Fibroblast of skin of scalp (primary cell): ENCODE measurements at regions not wholly inside any gene's neighbourhood (a gene's known extent, or its start where the extent isn't known, plus 50 kb on each side); places are given as distances from the start of the nearest gene placed in this dataset.
"Not testable (repeated sequence)": the region's sequence is repeated elsewhere in the genome, so short reads cannot be mapped to it uniquely, and the experiment has no call there.

ENCODE experiments used
- DNase-seq: peaks from one replicate; pipeline ENCODE4 v3.0.0-alpha.2; 2013

DNA sequence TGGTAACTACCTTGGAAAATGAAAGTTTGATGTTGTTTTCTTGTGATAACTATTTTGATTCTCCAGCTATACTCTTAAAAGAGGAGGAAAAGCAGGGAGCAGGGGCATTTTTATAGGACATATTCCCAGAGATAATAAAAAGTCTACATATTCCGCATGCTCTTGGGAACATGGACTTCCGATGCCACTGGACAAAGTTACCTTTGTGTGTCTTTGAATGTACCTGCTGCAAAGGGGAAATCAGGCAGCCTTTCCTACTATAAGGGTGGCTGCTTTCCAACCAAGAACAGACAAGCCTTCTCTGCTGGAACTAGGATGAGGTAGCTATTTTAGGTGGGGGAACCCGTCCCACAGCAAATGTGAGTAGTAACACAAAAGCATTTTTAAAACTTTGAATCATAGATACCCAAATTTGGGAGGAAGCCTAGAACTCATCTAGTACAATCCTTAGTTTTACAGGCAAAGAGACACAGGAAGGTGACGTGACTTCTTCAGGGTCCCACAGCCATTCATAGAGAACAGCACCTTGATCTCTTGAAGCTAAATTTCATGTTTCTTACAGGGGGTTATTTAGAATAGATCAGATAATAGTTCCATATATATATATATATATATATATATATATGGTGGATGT is 179.9 kb downstream of the FASLG start:
- DNase-seq, result no peak

DNA sequence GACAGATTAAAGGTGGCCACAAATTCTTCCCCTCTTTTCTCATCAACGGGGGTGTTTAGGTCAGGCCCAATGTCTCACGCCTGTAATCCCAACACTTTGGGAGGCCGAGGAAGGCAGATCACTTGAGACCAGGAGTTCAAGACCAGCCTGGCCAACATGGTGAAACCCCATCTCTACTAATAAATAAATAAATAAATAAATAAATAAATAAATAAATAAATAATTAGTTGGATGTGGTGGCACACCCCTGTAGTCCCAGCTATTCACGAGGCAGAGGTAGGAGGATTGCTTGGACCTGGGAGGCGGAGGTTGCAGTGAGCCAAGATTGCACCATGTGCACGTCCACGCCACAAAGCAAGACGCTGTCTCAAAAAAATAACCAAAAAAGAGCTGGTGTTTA is 180.7 kb downstream of the FASLG start:
- DNase-seq, result not testable (repeated sequence)

DNA sequence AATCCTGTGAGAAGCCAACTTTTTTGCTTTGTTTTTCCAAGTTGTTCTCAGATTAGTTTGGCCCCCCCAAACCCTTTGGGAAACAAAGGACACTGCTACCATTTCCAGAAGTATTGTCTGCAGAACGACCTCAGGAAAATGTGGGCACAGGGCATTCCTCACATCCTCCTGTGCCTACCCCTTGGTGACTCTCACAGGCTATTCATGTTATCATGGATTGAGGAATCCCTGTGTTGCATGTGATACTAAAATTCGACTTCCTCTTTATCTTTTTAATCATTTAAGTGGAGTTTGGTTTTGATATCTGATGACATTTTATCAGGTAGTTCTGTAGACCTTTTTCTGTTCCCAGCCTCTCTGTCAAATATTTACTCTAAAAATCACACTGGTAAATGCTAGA is 184.5 kb downstream of the FASLG start:
- no peak for DNase-seq

DNA sequence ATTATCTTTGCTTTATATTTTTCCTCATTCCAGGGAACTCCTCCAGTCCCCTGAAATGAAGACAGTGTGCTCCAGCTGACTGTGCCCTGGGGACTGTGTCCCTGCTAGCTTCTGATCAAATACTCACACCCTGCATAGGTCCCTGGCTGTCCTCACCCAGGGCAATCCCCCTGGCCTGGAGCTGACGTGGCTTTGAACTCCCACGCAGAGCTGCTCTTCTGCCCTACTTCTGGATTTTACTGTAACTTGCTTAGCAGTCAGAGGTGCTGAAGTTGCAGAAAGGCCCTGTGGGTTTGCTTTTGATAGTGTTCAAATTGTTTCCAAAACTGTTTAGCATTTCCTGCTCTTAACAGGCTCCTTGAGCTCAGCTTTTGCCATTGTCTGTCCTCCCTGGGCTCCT is 186.5 kb downstream of the FASLG start:
- no peak for DNase-seq

DNA sequence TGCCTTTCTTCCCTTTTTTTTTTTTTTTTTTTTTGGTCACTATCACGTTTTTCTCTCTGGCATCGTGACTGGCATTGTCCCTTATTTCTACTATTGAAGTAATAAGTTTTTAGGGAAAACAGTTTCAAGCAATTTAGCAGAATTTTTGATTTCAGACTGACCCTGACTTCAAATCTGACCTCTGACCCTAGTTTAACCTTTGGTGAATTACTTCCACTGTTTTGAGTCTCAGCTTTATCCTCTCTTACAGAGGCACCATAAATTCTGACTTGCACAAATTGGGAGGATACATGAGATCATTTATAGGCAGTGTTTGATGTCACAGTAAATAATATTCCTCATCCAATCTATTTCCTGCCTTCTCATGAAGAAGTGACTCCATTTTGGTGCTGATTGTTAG is 187.0 kb downstream of the FASLG start:
- no peak for DNase-seq

DNA sequence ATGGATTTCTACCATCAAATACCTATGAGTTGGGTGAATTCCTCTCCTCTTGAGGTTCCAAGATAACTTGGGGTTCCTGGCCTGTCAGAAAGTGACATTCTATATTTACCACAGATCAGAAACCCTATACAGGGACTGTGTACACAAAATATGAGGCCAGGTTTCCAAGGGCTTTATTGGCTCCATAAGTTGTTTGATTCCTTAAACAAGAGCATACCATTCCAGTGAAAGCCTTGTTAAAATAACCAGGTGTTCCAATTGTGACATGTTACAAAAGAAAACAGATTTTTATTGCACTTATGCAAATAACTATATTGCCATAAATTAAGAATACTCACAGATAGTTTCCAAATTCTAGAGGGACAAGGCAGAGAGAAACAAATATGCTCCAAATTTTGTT is 188.9 kb downstream of the FASLG start:
- DNase-seq, result not testable (repeated sequence)

DNA sequence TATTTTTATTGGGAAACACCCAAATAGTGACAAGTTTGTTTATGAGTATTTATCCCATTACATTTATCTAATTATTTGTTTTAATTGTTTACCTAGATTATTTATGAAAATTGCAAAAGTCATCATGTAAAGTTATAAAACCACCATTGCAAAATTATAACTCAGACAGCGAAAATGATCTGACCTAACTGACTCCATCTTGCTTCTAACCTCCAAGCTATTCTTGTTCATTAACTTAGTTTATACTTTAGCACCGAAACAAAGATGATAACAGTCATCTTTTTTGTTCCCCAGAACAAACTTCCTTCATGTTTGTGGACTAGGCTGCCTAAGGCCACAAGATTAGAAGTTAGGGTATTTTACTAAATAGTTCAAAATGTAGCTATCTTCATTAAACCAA is 190.8 kb downstream of the FASLG start:
- DNase-seq, result no peak

DNA sequence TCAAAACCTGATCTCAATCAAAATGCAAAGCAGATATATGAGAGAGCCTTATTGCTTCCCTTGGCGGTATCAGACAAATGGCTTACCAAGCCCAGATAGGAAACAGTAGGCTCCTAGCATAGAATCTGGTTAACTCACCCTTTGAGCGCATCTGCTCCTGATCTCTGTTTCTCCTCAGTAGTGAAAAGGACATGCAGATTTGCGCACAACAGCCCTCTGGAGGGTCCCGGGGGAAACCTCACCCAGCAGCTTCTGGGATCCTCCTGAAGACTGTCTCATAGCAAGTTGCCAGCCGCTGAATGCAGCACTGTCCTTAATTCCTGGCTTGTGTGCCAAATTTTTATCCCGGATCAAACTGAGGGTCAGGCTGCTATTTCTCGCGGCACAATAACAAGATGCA is 192.2 kb downstream of the FASLG start:
- DNase-seq, result peak; percentile 31

DNA sequence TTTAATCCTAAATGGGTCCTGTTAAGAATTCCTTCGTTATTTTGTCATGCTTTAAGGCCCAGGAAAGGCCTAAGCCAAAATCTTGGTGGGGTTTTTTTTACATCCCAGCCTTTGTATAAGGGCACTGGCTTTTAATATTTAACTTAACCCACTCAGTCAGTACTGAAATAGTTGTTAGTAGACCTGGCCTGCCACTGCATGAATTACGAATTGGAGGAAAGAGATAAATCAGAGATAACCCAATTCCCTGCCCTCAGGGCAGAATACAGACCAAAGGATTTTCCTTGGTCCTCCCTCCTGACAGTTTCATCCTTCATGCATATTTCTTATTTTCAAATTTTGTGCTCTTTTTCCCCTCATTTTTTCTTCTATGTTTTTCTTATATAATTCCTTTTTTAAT is 193.0 kb downstream of the FASLG start:
- no peak for DNase-seq

DNA sequence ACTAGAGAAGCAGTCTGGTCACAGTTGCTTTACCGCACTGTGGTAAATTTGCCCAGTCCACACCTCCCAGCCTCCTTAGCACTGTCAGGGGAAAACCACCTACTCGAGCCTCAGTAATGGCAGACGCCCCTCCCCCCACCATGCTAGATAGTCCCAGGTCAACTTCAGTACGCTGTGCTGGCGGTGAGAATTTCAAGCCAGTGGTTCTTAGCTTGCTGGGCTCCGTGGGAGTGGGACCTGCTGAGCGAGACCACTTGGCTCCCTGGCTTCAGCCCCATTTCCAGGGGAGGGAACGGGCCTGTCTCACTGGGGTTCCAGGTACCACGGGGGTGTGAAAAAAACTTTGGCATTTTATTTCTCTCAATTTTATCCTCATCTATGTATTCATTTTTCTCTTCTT is 194.8 kb downstream of the TNFSF18 start:
- not testable (repeated sequence) for DNase-seq

DNA sequence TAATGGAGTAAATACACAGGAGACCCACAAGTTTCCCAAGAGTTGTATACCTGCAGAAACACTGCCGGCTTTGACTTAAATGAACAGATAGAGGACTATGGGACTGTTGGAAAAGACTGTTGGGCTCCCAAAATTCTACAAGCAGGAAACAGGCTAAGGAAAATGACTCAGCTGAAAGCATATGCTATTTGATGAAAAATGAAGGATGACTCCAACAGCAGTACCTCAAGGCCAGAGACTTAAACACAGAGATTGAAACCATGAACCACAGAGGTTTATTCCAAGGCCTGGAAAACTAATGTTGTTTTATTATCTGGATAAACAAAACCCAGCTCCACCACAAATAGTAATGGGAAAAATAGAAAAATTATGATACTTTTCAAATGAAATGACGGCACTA is 187.7 kb downstream of the TNFSF18 start:
- DNase-seq, result no peak

DNA sequence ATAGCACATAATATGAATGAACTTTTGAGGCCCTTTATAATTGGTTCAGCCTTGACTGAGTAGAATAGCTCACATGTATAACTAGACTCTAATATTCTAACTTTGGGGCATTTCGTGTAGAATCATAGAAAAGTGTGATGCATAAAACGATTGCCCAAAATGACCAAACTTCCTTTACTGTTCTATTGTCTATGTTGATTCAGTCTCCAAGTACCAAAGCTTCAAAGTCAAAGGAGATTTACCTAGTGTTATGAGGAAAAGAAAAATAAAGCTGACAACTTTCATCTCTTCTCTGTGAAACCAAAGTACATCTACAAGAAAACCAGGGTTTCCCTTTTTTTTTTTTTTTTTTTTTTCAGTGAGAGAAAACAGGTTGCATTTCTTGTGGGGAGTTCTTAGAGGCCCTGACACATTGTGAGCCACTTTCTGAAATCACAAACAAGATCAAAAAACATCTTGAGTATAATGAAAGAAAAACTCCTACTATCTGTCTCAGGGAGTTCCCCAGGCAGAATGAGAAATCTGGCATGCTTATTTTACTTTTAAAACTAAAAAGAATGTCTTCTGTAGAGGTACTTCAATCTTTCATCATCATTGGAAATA is 183.4 kb downstream of the TNFSF18 start:
- no peak for DNase-seq

DNA sequence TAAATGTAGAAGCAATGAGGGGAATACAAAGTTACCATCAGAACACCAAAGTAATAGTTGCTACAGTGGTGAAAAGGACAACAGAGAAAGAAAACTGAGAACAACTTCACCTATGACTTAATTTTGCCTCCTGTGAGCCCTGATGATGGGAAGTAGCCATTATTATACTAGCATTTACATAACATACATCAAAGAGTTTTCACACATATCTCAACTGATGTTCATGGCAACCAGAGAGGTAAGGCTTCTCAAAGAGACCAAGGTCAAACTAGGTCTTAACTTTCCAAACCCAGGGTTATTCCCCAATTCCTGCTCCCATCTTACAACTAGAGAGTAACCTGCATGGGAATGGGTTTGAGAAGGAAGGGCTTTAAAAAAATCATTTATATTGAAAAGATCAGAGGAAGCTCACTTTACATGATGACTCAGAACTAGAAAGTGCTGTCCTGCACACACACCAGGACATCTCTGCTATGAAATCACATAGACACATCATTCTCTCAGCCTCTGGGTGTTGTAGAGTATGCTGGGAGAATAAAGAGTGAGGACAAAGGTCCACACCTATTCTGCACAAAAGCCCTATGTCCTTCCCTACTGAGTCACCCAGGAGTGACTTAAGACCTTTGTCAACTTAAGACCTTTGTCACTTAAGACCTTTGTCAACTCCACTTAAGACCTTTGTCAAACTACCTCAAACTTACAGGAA is 179.7 kb downstream of the TNFSF18 start:
- peak; percentile 14 for DNase-seq

DNA sequence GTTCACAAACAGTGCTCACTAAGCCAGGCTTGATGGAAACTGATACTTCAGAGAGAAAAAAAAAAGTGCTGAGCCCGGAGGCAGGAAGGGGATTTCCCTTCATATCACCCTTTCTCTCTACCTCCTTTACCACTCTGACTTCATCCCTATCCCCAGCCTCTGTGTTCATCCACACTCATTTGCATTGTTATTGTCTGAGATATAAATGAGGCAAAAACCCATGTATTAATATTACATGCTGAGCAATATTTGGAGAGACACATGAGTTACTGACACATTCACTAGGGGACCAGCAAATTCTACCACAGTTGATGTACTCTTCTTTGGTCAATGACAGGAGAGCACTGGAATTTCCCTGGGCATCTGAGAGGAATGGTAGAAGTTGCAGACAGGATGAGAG is 175.8 kb downstream of the TNFSF18 start:
- no peak for DNase-seq

DNA sequence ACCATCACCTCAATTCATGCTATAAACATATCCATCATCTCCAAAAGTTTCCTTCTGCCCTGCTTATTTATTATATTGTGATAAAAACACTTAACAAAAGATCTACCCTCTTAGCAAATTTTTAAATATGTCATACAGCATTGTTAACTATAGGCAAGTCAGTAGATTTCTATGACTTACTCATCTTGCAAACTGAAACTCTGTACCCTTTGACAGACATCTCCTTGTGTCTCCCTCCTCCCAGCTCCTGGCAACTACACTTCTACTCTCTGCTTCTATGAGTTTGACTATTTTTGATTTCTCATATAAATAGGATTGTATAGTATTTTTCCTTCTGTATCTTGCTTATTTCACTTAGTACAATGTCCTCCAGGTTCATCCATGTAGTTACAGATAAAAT is 174.8 kb downstream of the TNFSF18 start:
- DNase-seq, result no peak

DNA sequence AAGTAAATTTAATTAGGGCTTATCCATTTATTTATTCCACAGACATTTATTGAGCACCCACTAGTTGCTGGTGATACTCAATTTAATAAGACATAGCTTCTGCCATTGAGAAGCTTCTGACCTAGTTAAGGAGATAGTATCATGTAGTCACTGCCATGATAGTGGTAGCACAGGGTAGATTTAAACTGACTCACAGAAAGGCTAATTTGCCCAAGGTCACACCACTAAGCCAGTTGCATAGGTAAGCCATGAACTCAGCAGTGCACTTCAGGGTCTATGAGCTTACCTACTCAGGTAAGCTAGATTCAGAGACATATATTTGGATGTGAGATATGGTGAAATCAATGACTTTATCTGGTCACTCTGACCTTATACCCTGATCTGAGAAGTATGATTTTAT is 168.4 kb downstream of the TNFSF18 start:
- DNase-seq, result no peak

DNA sequence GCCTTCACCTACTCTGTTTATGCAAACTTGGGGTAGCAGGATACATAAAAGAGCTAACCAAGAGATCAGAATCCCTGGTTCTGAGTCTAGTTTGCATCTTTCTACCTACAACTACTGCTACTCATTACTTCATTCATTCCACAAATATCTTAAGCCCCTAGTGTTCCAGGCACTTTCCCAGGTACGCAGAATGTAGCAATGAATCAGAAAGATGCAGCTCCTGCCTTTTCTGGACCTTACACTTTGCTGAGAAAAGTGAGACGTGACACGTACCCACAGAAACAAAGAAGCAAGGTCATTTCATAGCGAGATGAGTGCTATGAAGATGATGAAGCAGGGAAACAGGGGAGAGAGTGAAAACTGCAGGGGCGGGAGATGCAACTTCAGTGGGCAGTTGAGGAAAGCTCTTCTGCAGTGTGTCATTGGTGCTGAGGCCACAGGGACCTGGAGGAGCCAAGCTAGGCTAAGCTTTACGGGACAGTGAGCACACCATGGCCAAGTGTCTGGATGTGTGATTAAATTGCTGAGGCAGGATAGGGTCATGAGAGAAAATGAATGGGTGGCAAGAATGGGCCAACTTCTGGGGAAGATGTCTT is 167.9 kb downstream of the TNFSF18 start:
- no peak for DNase-seq

DNA sequence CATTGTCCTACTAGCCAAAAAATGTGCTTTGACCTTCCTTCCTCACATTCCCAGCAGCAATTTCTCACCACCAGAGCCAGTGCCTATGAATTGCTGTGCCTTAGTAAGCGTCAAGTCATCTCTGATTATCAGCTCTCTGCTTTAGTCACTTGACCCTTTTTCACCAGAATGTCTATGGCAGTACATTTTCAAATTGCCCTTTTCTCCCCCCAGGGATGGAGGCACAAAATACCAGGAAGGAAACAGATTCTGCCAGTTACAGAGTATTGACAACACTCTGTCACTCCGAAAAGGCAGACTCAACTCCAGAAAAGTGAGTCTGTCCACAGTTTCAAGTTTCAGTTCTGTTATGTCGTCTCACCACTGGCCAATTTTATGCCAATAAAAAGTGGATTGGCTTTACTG is 167.4 kb downstream of the TNFSF18 start:
- peak; percentile 18 for DNase-seq

DNA sequence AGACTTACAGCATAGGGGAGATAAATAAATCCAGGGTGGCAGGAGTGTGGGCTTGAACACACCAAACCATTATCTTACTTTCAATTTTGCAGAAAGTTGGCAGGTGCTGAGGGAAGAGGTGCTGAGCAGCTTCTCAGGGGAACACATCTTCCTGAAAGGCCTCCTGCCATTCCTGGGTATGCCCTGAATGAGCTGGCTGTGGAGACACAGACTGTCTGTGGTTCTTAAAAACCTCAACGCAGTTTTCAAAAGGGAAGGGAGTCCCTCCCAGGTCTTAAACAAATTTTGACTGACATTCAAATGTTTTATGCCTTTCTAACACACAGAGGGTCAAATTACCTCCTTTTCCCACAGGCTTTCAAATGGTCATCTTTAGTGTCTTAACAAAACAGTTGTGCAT is 166.9 kb downstream of the TNFSF18 start:
- no peak for DNase-seq

DNA sequence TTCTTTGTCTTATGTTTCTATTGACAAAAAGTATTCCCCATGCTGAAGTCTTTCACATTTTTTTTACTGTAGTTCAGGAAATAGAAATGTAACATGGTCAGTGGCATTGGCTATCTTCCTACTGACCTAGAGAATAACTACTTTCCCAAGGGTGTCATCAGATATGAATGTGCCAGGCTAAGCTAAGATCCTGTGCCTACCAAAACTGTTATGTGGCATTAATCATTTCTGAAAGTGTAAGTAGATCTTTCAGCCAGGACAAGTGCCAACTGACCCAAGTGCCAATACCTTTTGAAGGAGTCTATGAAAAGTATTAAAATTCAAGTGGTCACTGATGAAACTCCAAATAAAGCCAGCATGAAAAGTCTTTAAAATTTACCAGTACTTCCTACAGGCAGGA is 165.3 kb downstream of the TNFSF18 start:
- DNase-seq, result no peak

DNA sequence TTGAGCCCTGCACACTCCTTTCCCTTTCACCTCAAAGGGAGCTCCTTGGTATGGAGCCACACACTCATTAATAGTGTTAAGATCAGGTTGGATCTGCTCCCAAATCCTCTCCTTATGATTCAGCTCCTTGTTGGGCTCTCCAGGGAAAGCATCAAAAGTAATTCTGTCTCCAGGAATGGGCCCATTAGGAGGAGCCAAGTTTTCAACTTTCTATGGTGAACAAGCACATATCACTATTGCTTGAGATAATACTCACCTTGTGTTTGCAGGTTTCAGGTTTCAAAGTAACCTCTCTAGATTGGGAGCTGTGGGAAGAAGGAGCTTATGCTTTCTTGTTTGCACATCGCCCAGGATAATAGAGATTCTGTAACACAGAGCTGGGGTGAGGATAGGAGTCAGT is 164.8 kb downstream of the TNFSF18 start:
- DNase-seq, result peak; percentile 45

DNA sequence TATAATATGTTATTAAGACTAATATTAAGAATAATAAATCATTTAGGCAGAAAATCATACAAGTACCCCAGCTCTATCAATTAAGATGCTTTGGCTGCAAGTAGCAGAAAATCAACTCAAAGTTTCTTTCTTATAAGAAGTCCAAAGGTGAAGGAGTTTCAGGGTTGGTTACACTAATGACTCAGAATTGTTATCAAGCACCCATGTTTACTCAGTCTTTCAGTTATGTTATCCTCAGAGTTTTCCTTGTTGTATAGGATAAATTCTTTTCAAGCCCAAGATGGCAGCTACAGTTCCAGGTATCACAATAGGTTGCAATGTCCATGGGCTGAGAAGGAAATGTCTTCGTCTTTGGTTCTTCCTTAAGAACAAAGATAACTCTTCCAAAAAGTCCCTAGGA is 163.6 kb downstream of the TNFSF18 start:
- DNase-seq, result no peak

DNA sequence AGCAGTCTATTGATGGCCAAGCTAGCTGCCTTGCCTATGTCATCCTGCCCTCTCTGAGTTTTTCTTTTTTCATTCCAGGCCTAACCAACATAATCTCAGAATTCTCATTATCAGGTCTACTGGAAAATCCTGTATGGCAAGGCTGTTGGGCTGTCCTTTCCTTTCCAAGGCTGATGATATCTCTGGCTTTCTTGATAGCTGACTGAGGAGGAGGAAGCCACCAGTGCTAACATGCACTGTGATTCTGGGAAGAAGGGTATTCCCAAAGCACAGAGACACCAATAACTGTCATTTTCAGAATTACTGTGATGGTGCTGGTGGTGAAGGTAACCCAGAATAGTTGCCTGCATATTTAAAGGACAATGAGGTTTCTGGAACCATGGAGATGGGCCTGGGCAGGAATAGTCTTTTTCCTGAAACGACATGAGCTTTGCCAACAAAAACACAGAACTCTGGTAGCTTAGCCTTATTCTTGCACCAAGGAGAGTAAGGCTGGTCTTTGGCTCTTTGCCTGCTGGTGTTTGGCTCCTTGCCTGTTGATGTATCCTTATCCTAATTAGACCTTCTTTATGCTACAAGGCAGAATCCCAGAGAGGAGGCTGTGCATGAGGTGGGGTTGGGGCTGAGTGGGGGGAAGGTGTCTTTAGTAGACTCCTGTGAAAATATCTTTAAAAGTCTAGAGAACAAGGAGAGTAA is 157.4 kb downstream of the TNFSF18 start:
- DNase-seq, result peak; percentile 72
